Stomach (tissue), 4 donors: ENCODE measurements at regions not wholly inside any gene's neighbourhood (a gene's known extent, or its start where the extent isn't known, plus 50 kb on each side); places are given as distances from the start of the nearest gene placed in this dataset.

Experiments
- CTCF ChIP-seq, 7 experiments: fragments of 450-650 bp in 4 of 7; fragments of 200-600 bp in 3 of 7; sonication (generic) in 3 of 7; IDR thresholded peaks; one replicate each; pipeline ENCODE4 v1.5.1; 2016 to 2019; ENCODE audit warnings: antibody characterized with exemption in 7 of 7, control low read depth in 2 of 7, mild to moderate bottlenecking in 1 of 7
- EP300 ChIP-seq: sonication (generic); formaldehyde crosslinking; IDR thresholded peaks from one replicate; pipeline ENCODE4 v1.6.1; 2017; ENCODE audit warnings: antibody characterized with exemption
- POLR2A ChIP-seq, 4 donors: fragments of 450-650 bp; IDR thresholded peaks; one replicate each; pipeline ENCODE4 v1.6.1; 2016; ENCODE audit warnings: antibody characterized with exemption in 4 of 4, control low read depth in 2 of 4, mild to moderate bottlenecking in 1 of 4, moderate library complexity in 1 of 4

DNA sequence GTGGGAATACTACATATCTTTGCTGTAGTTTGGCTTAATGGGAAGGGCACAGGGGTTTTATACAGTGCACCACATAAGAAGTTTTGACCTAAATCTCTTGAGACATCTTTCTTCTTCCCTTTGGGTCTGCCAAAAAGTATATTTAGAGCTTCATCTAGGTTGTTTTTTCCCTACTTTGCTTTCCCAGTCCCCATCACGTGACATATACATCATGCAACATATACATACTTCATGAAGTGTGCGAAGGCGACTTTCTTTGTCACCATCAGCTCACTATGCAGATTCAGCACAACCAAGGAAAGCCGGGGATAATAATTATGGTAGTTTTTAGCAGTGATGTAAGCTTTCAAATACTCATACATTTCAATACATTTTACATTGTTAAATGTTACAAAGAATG lies 177.1 kb upstream of the PPP1R3A start:
- TF ChIP-seq EP300 (no peak), CTCF (IDR thresholded peaks at IDR 0.05) (no peak), POLR2A (IDR thresholded peaks at IDR 0.05) (no peak)
